Esophagus squamous epithelium (tissue), 5 donors: ENCODE measurements at regions not wholly inside any gene's neighbourhood (a gene's known extent, or its start where the extent isn't known, plus 50 kb on each side); places are given as distances from the start of the nearest gene placed in this dataset.

Experiments
- DNase-seq: peaks from one replicate; lab custom pipeline; 2025; lab: John Stamatoyannopoulos, UW
- H3K27ac ChIP-seq, 4 donors: fragments of 200-600 bp; sonication (generic); one replicate each; pipeline ENCODE4 v1.5.1; 2016 to 2019; ENCODE audit warnings: mild to moderate bottlenecking in 1 of 4
- H3K27me3 ChIP-seq, 4 donors: fragments of 200-600 bp; sonication (generic); 1 replicate in 3 of 4; 2 replicates in 1 of 4; pipeline versions ENCODE4 v1.5.1 to v1.6.0; 2017 to 2021; ENCODE audit warnings: antibody characterized with exemption in 1 of 4
- H3K36me3 ChIP-seq, 3 donors: fragments of 200-600 bp; sonication (generic); one replicate each; pipeline ENCODE4 v1.5.1; 2016 to 2019
- H3K4me1 ChIP-seq, 3 donors: fragments of 200-600 bp; sonication (generic); one replicate each; pipeline ENCODE4 v1.5.1; 2017 to 2019
- H3K4me3 ChIP-seq, 4 donors: fragments of 200-600 bp; sonication (generic); 1 replicate in 3 of 4; 2 replicates in 1 of 4; pipeline ENCODE4 v1.5.1; 2016 to 2019; ENCODE audit warnings: mild to moderate bottlenecking in 2 of 4, moderate library complexity in 1 of 4
- H3K9me3 ChIP-seq, 3 donors: fragments of 200-600 bp; sonication (generic); one replicate each; pipeline ENCODE4 v1.5.1; 2016 to 2019
- POLR2A ChIP-seq, 4 donors: fragments of 450-650 bp; IDR thresholded peaks; one replicate each; pipeline ENCODE4 v1.6.1; 2017; ENCODE audit warnings: antibody characterized with exemption in 4 of 4, mild to moderate bottlenecking in 4 of 4, moderate library complexity in 3 of 4
- WGBS, 2 donors: methylation state at CpG; one replicate each; pipeline ENCODE4 v1.1.5; 2018; 5-methylcytosine and 5-hydroxymethylcytosine counted together
- intact Hi-C: fragments of 100-400 bp; cut with DNase I; formaldehyde crosslinking; loops from one replicate; pipeline ENCODE4 v1.15.0; 2022
- TF ChIP-seq, protein P1 (sequence below), 6 experiments: fragments of 450-650 bp in 4 of 6; fragments of 200-600 bp in 2 of 6; sonication (generic) in 2 of 6; IDR thresholded peaks; one replicate each; pipeline ENCODE4 v1.5.1; 2016 to 2019; ENCODE audit warnings: antibody characterized with exemption in 6 of 6, mild to moderate bottlenecking in 4 of 6, moderate library complexity in 4 of 6
- donor health status: DM: yes; HTN: yes; CAD: no.

DNA sequence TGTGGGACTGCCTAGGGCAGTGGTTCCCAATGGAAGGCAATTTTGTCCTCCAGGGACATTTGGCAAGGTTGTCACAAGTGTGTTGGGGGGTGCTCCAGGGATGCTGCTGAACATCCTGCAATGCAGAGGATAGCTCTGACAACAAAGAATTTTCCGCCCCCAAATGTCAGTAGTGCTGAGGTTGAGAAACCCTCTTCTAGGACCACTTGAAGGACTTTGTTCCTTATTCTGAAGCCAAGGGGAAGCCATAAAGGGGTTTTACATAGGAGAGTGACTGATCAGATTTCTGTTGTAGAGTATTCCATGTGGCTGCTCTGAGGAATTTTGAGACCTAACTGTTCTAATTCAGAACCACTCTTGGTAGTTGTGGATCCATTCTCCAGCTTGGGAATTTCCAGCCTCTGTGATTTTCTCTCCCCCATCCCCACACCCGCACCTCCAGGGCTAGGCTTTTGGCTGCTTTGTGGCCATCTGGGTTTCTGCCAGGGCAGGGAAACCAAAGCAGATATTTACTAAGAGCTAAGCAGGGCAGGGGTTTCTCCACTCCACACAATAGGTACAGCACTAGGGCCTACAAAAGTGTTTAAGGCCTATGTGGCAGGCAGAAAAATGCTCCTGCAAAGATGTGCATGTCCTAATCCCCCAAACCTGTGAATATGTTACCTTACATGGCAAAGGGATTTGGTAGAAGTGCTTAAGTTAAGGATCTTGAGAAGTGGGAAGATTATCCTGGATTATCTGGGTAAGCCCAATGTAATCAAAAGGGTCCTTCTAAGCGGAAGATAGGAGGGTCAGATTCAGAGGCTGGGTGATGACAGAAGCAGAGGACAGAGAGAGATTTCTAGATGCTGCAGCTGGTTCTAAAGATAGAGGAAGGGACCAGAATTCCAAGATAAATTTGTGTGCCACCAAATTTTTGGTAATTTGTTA lies 135.4 kb downstream of the TMEM17 start:
- TF ChIP-seq POLR2A (IDR thresholded peaks at IDR 0.05) = no peak
- TF ChIP-seq, protein P1, sequence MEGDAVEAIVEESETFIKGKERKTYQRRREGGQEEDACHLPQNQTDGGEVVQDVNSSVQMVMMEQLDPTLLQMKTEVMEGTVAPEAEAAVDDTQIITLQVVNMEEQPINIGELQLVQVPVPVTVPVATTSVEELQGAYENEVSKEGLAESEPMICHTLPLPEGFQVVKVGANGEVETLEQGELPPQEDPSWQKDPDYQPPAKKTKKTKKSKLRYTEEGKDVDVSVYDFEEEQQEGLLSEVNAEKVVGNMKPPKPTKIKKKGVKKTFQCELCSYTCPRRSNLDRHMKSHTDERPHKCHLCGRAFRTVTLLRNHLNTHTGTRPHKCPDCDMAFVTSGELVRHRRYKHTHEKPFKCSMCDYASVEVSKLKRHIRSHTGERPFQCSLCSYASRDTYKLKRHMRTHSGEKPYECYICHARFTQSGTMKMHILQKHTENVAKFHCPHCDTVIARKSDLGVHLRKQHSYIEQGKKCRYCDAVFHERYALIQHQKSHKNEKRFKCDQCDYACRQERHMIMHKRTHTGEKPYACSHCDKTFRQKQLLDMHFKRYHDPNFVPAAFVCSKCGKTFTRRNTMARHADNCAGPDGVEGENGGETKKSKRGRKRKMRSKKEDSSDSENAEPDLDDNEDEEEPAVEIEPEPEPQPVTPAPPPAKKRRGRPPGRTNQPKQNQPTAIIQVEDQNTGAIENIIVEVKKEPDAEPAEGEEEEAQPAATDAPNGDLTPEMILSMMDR (IDR thresholded peaks at IDR 0.05) = no peak
- Histone ChIP-seq H3K9me3 (peaks cover 0 to 9% (median 8%) of the 10 kb centered on the region in 3 donors), H3K4me1 (no peaks in the 10 kb centered on the region), H3K27me3 (no peaks in the 10 kb centered on the region), H3K4me3 (no peak overlapping the region), H3K36me3 (no peaks in the 10 kb centered on the region), H3K27ac (no peak overlapping the region)
- intact Hi-C loops = no loop called here
- no peak for DNase-seq
- WGBS, 2 donors = 70 to 72% methylated on average over 3 of the region's 3 CpGs

DNA sequence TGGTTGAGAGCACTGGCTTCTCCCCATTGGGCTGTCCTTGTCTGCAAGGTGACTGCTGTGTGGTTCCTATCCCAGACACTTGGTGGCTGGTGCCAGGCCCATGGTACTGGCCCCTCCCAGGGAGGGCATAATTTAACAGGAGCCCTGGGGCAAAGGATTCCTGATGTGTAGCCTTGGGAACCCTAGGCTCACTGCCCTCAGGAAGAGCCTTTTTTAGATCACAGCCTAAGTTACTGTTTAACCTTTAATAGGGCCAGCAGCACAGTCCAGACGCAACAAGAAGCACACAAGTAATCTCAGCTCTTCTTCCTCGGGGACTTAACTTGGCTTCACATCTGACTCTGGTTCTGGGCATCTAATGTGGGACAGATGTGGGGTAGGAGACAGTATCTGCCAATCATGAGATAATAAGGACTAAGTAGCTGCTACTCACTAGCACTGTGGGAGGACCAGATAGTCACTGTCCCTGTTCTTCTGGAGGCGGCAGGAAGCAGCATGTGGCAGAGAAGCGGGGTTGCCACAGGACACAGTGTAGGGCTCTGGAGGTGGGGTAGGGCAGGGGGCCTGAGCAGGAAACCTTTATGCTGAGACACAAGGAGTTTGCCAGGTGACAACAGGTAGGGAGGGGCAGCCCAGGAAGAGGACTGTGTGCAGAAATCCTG lies 136.3 kb downstream of the TMEM17 start:
- intact Hi-C loops = no loop called here
- Histone ChIP-seq H3K36me3 (no peaks in the 10 kb centered on the region), H3K27me3 (no peaks in the 10 kb centered on the region), H3K4me3 (no peak overlapping the region), H3K27ac (no peak overlapping the region), H3K4me1 (no peaks in the 10 kb centered on the region), H3K9me3 (peaks cover 0 to 9% (median 8%) of the 10 kb centered on the region in 3 donors)
- no peak for TF ChIP-seq POLR2A (IDR thresholded peaks at IDR 0.05)
- TF ChIP-seq, protein P1 (IDR thresholded peaks at IDR 0.05) = no peak
- WGBS, 2 donors = 90 to 91% methylated on average over 3 of the region's 4 CpGs
- no peak for DNase-seq

DNA sequence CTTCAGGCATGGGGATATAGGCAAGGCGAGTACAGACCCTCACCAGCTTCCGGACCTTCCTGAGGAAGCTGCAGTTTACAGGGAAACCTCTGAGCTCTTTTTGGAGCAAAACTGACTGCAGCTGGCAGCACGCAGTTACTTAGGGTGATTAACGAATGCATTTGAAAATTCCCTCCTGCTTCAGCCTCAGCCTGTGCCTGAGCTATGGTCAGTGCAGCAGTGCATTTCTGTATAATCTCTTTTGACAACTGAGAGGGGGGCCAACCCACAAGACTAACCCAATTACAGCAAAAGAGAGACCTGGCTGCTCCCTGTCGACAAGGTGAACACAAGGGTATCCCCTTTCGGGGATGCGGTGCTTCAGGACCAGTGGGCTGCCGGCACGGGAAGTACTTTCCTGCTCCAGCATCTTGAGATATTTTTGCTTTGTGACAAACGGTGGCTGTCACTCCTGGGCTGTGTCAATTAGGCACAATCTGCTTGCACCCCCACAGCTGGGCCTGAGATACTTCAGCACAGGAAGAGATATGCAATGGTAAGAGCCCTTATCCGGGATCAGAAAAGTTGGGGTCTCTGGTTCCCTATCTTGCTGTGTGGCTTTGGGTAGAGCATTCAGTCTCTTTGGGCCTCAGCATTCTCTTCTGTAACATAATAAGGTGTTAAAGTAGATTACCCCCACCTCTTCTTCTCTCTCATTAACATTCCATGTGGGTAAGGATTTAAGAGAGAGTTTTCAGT lies 141.0 kb downstream of the TMEM17 start:
- no peak for DNase-seq
- Histone ChIP-seq H3K9me3 (peaks cover 0 to 8% (median 0%) of the 10 kb centered on the region in 3 donors), H3K4me3 (no peak overlapping the region), H3K36me3 (no peaks in the 10 kb centered on the region), H3K4me1 (peaks cover 0 to 9% (median 0%) of the 10 kb centered on the region in 3 donors), H3K27me3 (no peaks in the 10 kb centered on the region), H3K27ac (no peak overlapping the region)
- intact Hi-C loops = no loop called here
- TF ChIP-seq, protein P1 (IDR thresholded peaks at IDR 0.05) = no peak
- no peak for TF ChIP-seq POLR2A (IDR thresholded peaks at IDR 0.05)
- whole genome bisulfite sequencing, 2 donors = 71 to 75% methylated on average over 6 to 9 of the region's 11 CpGs

DNA sequence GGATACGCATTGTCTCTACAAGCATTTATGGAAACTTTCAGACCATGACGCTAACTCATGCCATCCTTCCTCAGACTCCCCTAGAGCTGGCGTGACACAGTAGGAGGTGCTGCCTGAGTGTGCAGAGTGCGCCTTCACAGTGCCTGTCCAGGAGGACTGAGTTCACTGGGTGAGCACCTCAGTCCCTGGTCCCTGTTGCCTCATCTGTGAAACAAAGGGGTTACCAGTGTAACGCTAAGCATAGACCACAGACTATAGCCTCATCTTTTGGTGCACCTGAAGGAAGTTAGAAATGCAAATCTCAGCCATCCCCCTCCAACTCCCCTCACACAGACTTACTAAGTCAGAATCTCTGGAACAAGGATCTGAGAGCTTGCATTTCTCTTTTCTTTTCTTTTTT lies 142.8 kb downstream of the TMEM17 start:
- WGBS, 2 donors = 87 to 94% methylated on average over 5 of the region's 5 CpGs
- Histone ChIP-seq H3K27ac (no peak overlapping the region), H3K4me3 (no peak overlapping the region), H3K36me3 (no peaks in the 10 kb centered on the region), H3K9me3 (peaks cover 0 to 8% (median 0%) of the 10 kb centered on the region in 3 donors), H3K27me3 (no peaks in the 10 kb centered on the region), H3K4me1 (peaks cover 0 to 9% (median 0%) of the 10 kb centered on the region in 3 donors)
- intact Hi-C loops = no loop called here
- TF ChIP-seq POLR2A (IDR thresholded peaks at IDR 0.05) = no peak
- TF ChIP-seq, protein P1 (IDR thresholded peaks at IDR 0.05) = no peak
- DNase-seq = no peak
